CD14-positive monocyte (primary cell): ENCODE measurements at regions not wholly inside any gene's neighbourhood (a gene's known extent, or its start where the extent isn't known, plus 50 kb on each side); places are given as distances from the start of the nearest gene placed in this dataset.

ENCODE experiments used
- DNase-seq, 3 donors: peaks; one replicate each; pipeline ENCODE4 v3.0.0-alpha.2; 2011 to 2022
- H2AFZ ChIP-seq: 2 replicates; pipeline ENCODE4 v1.6.0; 2012; ENCODE audit warnings: mild to moderate bottlenecking, low read depth, low read length, inconsistent platforms; ENCODE audit not compliant: insufficient read depth, poor library complexity, severe bottlenecking
- H3K27ac ChIP-seq, 2 donors: 1 replicate in 1 of 2; 2 replicates in 1 of 2; pipeline ENCODE4 v1.5.1; 2012 to 2013; ENCODE audit warnings: low read length in 2 of 2, control low read depth in 1 of 2, inconsistent platforms in 1 of 2, low read depth in 1 of 2, mild to moderate bottlenecking in 1 of 2
- H3K27me3 ChIP-seq, 2 donors: one replicate each; pipeline versions ENCODE4 v1.6.0 to v1.6.1; 2011 to 2013; ENCODE audit warnings: low read length in 2 of 2; ENCODE audit not compliant: control insufficient read depth in 2 of 2, insufficient read depth in 2 of 2
- H3K36me3 ChIP-seq, 2 donors: replicated peaks in 1 of 2; 1 replicate in 1 of 2; 2 replicates in 1 of 2; pipeline versions ENCODE4 v1.5.1 to v1.6.1; 2012 to 2013; ENCODE audit warnings: low read length in 2 of 2, control low read depth in 1 of 2, inconsistent platforms in 1 of 2, mild to moderate bottlenecking in 1 of 2; ENCODE audit not compliant: insufficient read depth in 2 of 2, control insufficient read depth in 1 of 2
- H3K4me1 ChIP-seq, 2 donors: 1 replicate in 1 of 2; 2 replicates in 1 of 2; pipeline versions ENCODE4 v1.5.1 to v1.6.1; 2012 to 2013; ENCODE audit warnings: low read length in 2 of 2, control low read depth in 1 of 2, inconsistent platforms in 1 of 2, mild to moderate bottlenecking in 1 of 2, moderate library complexity in 1 of 2; ENCODE audit not compliant: insufficient read depth in 2 of 2, control insufficient read depth in 1 of 2
- H3K4me2 ChIP-seq: replicated peaks from 2 replicates; pipeline ENCODE3; 2012; ENCODE audit warnings: low read length, moderate library complexity, mild to moderate bottlenecking; ENCODE audit not compliant: poor library complexity, severe bottlenecking; ENCODE audit errors: extremely low read depth
- H3K4me3 ChIP-seq, 3 experiments: fragments of 200-600 bp in 1 of 3; sonication (generic) in 1 of 3; replicated peaks in 1 of 3; 1 replicate in 2 of 3; 2 replicates in 1 of 3; pipeline ENCODE4 v1.5.1; 2011 to 2013; ENCODE audit warnings: low read length in 3 of 3, mild to moderate bottlenecking in 3 of 3, control low read depth in 2 of 3, low read depth in 2 of 3, inconsistent platforms in 1 of 3, moderate library complexity in 1 of 3
- H3K79me2 ChIP-seq: 2 replicates; pipeline ENCODE4 v1.6.0; 2012; ENCODE audit warnings: mild to moderate bottlenecking, control low read depth, inconsistent platforms, low read length, moderate library complexity; ENCODE audit not compliant: insufficient read depth
- H3K9ac ChIP-seq: 2 replicates; pipeline ENCODE4 v1.6.0; 2017; ENCODE audit warnings: low read length, mild to moderate bottlenecking; ENCODE audit not compliant: insufficient read depth, poor library complexity, severe bottlenecking
- H3K9me3 ChIP-seq, 2 donors: replicated peaks in 1 of 2; 1 replicate in 1 of 2; 2 replicates in 1 of 2; pipeline versions ENCODE4 v1.5.1 to v1.6.1; 2012 to 2013; ENCODE audit warnings: low read length in 2 of 2, control low read depth in 1 of 2; ENCODE audit not compliant: control insufficient read depth in 1 of 2, insufficient read depth in 1 of 2
- H4K20me1 ChIP-seq: 2 replicates; pipeline ENCODE4 v1.6.0; 2012; ENCODE audit warnings: mild to moderate bottlenecking, low read length, control low read depth, moderate library complexity; ENCODE audit not compliant: insufficient read depth
- H3K27ac Mint-ChIP-seq, 7 donors: one replicate each; pipeline ENCODE4 v1.8.0; 2020; ENCODE audit warnings: mild to moderate bottlenecking in 7 of 7, mixed read lengths in 7 of 7, moderate library complexity in 6 of 7, inconsistent platforms in 2 of 7
- H3K27me3 Mint-ChIP-seq, 3 donors: one replicate each; pipeline ENCODE4 v1.8.0; 2021 to 2022; ENCODE audit warnings: low read depth in 3 of 3, mild to moderate bottlenecking in 3 of 3, mixed read lengths in 3 of 3, moderate library complexity in 3 of 3, inconsistent platforms in 1 of 3
- H3K36me3 Mint-ChIP-seq, 2 donors: one replicate each; pipeline ENCODE4 v1.8.0; 2020; ENCODE audit warnings: mixed read lengths in 2 of 2, inconsistent platforms in 1 of 2, mild to moderate bottlenecking in 1 of 2
- H3K4me1 Mint-ChIP-seq: one replicate; pipeline ENCODE4 v1.8.0; 2020; ENCODE audit warnings: mild to moderate bottlenecking, mixed read lengths
- H3K4me3 Mint-ChIP-seq, 2 donors: one replicate each; pipeline ENCODE4 v1.8.0; 2020; ENCODE audit warnings: mild to moderate bottlenecking in 2 of 2, mixed read lengths in 2 of 2, moderate library complexity in 1 of 2
- H3K9me3 Mint-ChIP-seq, 7 donors: one replicate each; pipeline ENCODE4 v1.8.0; 2020 to 2022; ENCODE audit warnings: mixed read lengths in 7 of 7, mild to moderate bottlenecking in 6 of 7, moderate library complexity in 6 of 7, inconsistent platforms in 2 of 7
- CTCF ChIP-seq: fragments of 200-600 bp; IDR thresholded peaks from one replicate; pipeline ENCODE4 v1.8.0; 2022; ENCODE audit warnings: antibody characterized with exemption, mild to moderate bottlenecking
- WGBS: methylation state at CpG from one replicate; pipeline ENCODE4 v1.1.5; 2013; ENCODE audit warnings: missing lambda C conversion rate; ENCODE audit not compliant: insufficient coverage; 5-methylcytosine and 5-hydroxymethylcytosine counted together
- intact Hi-C, 2 donors: fragments of 100-400 bp; cut with micrococcal nuclease; formaldehyde crosslinking; loops; one replicate each; pipeline versions ENCODE4 v1.15.0 to v1.15.1; 2023

- Histone ChIP-seq H3K27me3 (peaks cover 20 to 27% of the 10 kb centered on the region in 2 donors), H3K9me3 (peaks cover 5 to 14% of the 10 kb centered on the region in 2 donors), H3K4me2 (no peak overlapping the region), H3K79me2 (no peaks in the 10 kb centered on the region), H4K20me1 (no peaks in the 10 kb centered on the region), H3K4me3 (no peak overlapping the region), H3K27ac (no peak overlapping the region), H3K9ac (no peak overlapping the region), H3K36me3 (no peaks in the 10 kb centered on the region), H3K4me1 (no peaks in the 10 kb centered on the region), H2AFZ (no peak overlapping the region)
- peaks cover 0 to 14% (median 5%) of the 10 kb centered on the region in 7 donors for H3K9me3 Mint-ChIP-seq
- 88% methylated on average over 2 of the region's 2 CpGs for WGBS
- peaks cover 29 to 49% (median 32%) of the 10 kb centered on the region in 3 donors for H3K27me3 Mint-ChIP-seq
- H3K36me3 Mint-ChIP-seq, result no peaks in the 10 kb centered on the region
- intact Hi-C loops, result no loop called here
- TF ChIP-seq CTCF, result no peak
- H3K4me3 Mint-ChIP-seq, result peak overlapping the region in 1 of 2 donors; percentile 28
- DNase-seq, result no peak
- no peak overlapping the region for H3K27ac Mint-ChIP-seq
- H3K4me1 Mint-ChIP-seq, result no peaks in the 10 kb centered on the region
Observed at GRCh38 chr22:27097933-27098332, 440.5 kb downstream of the MIAT start.

- peak overlapping the region in 1 of 7 donors; percentile 19 for H3K27ac Mint-ChIP-seq
- DNase-seq, result no peak
- H3K4me1 Mint-ChIP-seq, result no peaks in the 10 kb centered on the region
- Histone ChIP-seq H3K9me3 (peaks cover 5 to 14% of the 10 kb centered on the region in 2 donors), H3K79me2 (no peaks in the 10 kb centered on the region), H3K27me3 (peaks cover 24 to 35% of the 10 kb centered on the region in 2 donors), H3K36me3 (no peaks in the 10 kb centered on the region), H2AFZ (no peak overlapping the region), H3K9ac (no peak overlapping the region), H3K4me3 (no peak overlapping the region), H3K4me2 (no peak overlapping the region), H4K20me1 (no peaks in the 10 kb centered on the region), H3K27ac (no peak overlapping the region), H3K4me1 (no peaks in the 10 kb centered on the region)
- intact Hi-C loops, result no loop called here
- no peak for TF ChIP-seq CTCF
- H3K36me3 Mint-ChIP-seq, result no peaks in the 10 kb centered on the region
- H3K4me3 Mint-ChIP-seq, result peak overlapping the region in 1 of 2 donors; percentile 58
- H3K9me3 Mint-ChIP-seq, result peaks cover 0 to 14% (median 5%) of the 10 kb centered on the region in 7 donors
- WGBS, result 67% methylated on average over 15 of the region's 15 CpGs
- H3K27me3 Mint-ChIP-seq, result peaks cover 35 to 60% (median 37%) of the 10 kb centered on the region in 3 donors
Observed at GRCh38 chr22:27099946-27100722, 442.7 kb downstream of the MIAT start.
